ENCODE measurements at regions not wholly inside any gene's neighbourhood (a gene's known extent, or its start where the extent isn't known, plus 50 kb on each side); places are given as distances from the start of the nearest gene placed in this dataset.
"Not testable (repeated sequence)": the region's sequence is repeated elsewhere in the genome, so short reads cannot be mapped to it uniquely, and the experiment has no call there.

DNA sequence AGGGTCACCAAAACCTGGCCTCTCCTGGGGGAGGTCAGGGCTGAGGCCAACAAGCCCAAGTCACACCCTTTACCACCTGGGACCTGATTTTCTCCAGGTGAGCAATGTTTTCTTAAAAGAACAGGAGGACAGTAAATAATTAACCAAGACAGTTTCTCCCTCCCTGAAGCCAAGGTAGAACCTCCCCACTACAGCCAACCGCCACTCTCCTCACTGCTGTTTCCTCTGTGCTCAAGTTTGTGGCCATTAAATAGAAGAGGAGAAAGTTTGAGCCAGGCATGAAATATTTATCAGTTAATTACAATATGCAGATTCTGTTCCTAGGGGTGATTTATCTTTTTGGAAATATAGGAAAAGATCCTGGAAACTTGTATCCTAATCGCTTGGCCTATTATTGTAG is 150.6 kb upstream of the ANKRD20A1 start:
- not testable (repeated sequence) for H3K27me3 Mint-ChIP-seq, H3K27ac Mint-ChIP-seq, H3K36me3 Mint-ChIP-seq, H3K4me1 Mint-ChIP-seq, H3K9me3 Mint-ChIP-seq, H3K4me3 Mint-ChIP-seq

GRCh38 chr9:67711429-67711828 is 147.3 kb upstream of the ANKRD20A1 start:
- not testable (repeated sequence) for H3K9me3 Mint-ChIP-seq, H3K36me3 Mint-ChIP-seq, H3K27ac Mint-ChIP-seq, H3K4me1 Mint-ChIP-seq, H3K27me3 Mint-ChIP-seq, H3K4me3 Mint-ChIP-seq

GRCh38 chr9:67711931-67712330 is 146.8 kb upstream of the ANKRD20A1 start:
- H3K36me3 Mint-ChIP-seq, H3K27ac Mint-ChIP-seq, H3K9me3 Mint-ChIP-seq, H3K4me1 Mint-ChIP-seq, H3K27me3 Mint-ChIP-seq, H3K4me3 Mint-ChIP-seq: not testable (repeated sequence)

GRCh38 chr9:67712956-67713355 is 145.8 kb upstream of the ANKRD20A1 start:
- not testable (repeated sequence) for H3K4me1 Mint-ChIP-seq, H3K27ac Mint-ChIP-seq

GRCh38 chr9:67717830-67718388 is 140.8 kb upstream of the ANKRD20A1 start:
- not testable (repeated sequence) for H3K4me3 Mint-ChIP-seq, H3K4me1 Mint-ChIP-seq

More at GRCh38 chr9:67712956-67713355, 145.8 kb upstream of the ANKRD20A1 start:
- not testable (repeated sequence) for H3K9me3 Mint-ChIP-seq, H3K27me3 Mint-ChIP-seq, H3K4me3 Mint-ChIP-seq, H3K36me3 Mint-ChIP-seq

DNA sequence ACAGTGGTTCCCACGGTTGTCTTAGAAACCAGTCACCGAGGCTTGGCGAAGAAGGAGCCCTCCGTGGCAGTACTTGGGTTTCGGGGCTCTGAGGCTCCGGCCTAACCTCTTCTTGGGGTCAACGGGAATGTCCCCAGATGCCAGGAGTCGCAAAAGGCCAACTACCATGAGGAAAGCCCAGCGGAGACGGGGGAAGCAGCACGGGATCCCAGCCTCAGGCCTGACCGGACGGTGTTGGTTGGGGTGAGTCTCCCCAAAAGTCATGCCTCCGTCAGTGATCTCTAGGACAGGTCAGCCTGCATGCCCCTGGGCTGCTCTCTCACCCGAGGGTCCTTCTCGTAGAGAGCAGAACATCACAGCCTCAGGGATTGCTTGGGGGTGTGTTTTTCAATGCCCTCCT is 138.2 kb upstream of the ANKRD20A1 start:
- not testable (repeated sequence) for H3K36me3 Mint-ChIP-seq, H3K4me1 Mint-ChIP-seq, H3K4me3 Mint-ChIP-seq, H3K27me3 Mint-ChIP-seq, H3K9me3 Mint-ChIP-seq, H3K27ac Mint-ChIP-seq

More at GRCh38 chr9:67717830-67718388, 140.8 kb upstream of the ANKRD20A1 start:
- H3K9me3 Mint-ChIP-seq, H3K27me3 Mint-ChIP-seq, H3K27ac Mint-ChIP-seq, H3K36me3 Mint-ChIP-seq: not testable (repeated sequence)

GRCh38 chr9:67722460-67723090 is 136.2 kb upstream of the ANKRD20A1 start:
- H3K36me3 Mint-ChIP-seq, H3K4me1 Mint-ChIP-seq, H3K4me3 Mint-ChIP-seq, H3K9me3 Mint-ChIP-seq, H3K27ac Mint-ChIP-seq, H3K27me3 Mint-ChIP-seq: not testable (repeated sequence)

GRCh38 chr9:67723185-67723584 is 135.5 kb upstream of the ANKRD20A1 start:
- H3K36me3 Mint-ChIP-seq, H3K9me3 Mint-ChIP-seq, H3K27me3 Mint-ChIP-seq, H3K4me1 Mint-ChIP-seq, H3K27ac Mint-ChIP-seq: not testable (repeated sequence)
- peak overlapping the region; percentile 65 to 86 (median 73) for H3K4me3 Mint-ChIP-seq

- H3K27me3 Mint-ChIP-seq, H3K27ac Mint-ChIP-seq, H3K9me3 Mint-ChIP-seq, H3K36me3 Mint-ChIP-seq, H3K4me1 Mint-ChIP-seq: not testable (repeated sequence)
- H3K4me3 Mint-ChIP-seq: peak overlapping the region in 1 of 4 donors; percentile 60
These were observed 133.8 kb upstream of the ANKRD20A1 start for GRCh38 chr9:67724885-67725284.

GRCh38 chr9:67726213-67726988 is 132.3 kb upstream of the ANKRD20A1 start:
- H3K4me1 Mint-ChIP-seq, H3K36me3 Mint-ChIP-seq, H3K27me3 Mint-ChIP-seq, H3K27ac Mint-ChIP-seq, H3K9me3 Mint-ChIP-seq: not testable (repeated sequence)
- peak overlapping the region in 1 of 4 donors; percentile 55 for H3K4me3 Mint-ChIP-seq

DNA sequence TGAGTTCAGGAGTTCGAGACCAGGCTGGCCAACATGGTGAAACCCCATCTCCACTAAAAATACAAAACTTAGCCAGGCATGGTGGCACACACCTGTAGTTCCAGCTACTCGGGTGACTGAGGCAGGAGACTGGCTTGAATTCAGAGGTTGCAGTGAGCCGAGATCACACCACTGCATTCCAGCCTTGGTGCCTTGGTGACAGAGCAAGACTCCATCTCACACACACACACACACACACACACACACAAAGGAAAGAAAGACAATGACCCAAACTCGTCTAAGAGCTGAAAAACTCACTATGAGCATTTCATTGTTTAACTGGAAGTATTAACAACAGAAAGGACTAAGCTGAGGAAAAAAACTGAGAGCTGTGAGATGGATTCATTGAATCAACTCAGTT is 95.6 kb upstream of the ANKRD20A1 start:
- not testable (repeated sequence) for H3K4me3 Mint-ChIP-seq, H3K27me3 Mint-ChIP-seq, H3K4me1 Mint-ChIP-seq, H3K36me3 Mint-ChIP-seq, H3K27ac Mint-ChIP-seq, H3K9me3 Mint-ChIP-seq

DNA sequence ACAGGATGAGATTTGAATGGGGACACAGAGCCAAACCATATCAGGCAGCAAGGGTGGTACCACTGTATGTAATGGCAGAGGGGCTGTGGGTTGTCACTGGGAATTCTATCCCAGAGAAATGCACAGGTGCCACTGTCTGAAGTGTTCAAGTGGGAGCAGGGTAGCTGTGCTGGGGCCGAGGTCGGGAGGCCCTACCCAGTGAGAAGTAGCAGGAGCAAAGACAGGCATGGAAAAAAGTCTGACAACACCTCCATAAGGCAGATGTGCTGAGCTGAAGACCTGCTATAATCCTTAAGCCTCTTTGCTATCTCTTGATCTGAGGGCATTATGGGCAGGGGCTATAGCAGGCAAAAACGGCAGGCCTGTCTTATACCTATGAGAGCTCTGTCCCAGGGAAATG is 86.9 kb upstream of the ANKRD20A1 start:
- H3K27me3 Mint-ChIP-seq, H3K9me3 Mint-ChIP-seq, H3K27ac Mint-ChIP-seq, H3K36me3 Mint-ChIP-seq, H3K4me3 Mint-ChIP-seq, H3K4me1 Mint-ChIP-seq: not testable (repeated sequence)

GRCh38 chr9:67800170-67800569 is 58.6 kb upstream of the ANKRD20A1 start:
- not testable (repeated sequence) for H3K9me3 Mint-ChIP-seq, H3K27me3 Mint-ChIP-seq, H3K27ac Mint-ChIP-seq, H3K4me3 Mint-ChIP-seq, H3K4me1 Mint-ChIP-seq, H3K36me3 Mint-ChIP-seq
